Fibroblast of gingiva (primary cell): ENCODE measurements at regions not wholly inside any gene's neighbourhood (a gene's known extent, or its start where the extent isn't known, plus 50 kb on each side); places are given as distances from the start of the nearest gene placed in this dataset.
"Not testable (repeated sequence)": the region's sequence is repeated elsewhere in the genome, so short reads cannot be mapped to it uniquely, and the experiment has no call there.

ENCODE experiments used
- DNase-seq: peaks from one replicate; pipeline ENCODE4 v3.0.0-alpha.2; 2011; ENCODE audit warnings: low read depth

GRCh38 chr11:29623144-29623722 lies 393.6 kb downstream of the KCNA4 start:
- no peak for DNase-seq

GRCh38 chr11:29616611-29617010 lies 400.2 kb downstream of the KCNA4 start:
- DNase-seq = no peak

GRCh38 chr11:29612423-29612822 lies 404.4 kb downstream of the KCNA4 start:
- DNase-seq = no peak

- no peak for DNase-seq
Observed at GRCh38 chr11:29606330-29607031, 410.3 kb downstream of the KCNA4 start.

GRCh38 chr11:29600151-29600575 lies 416.7 kb downstream of the KCNA4 start:
- DNase-seq = not testable (repeated sequence)

- DNase-seq = no peak
Observed at GRCh38 chr11:29584342-29584741, 432.5 kb downstream of the KCNA4 start.

- no peak for DNase-seq
Observed at GRCh38 chr11:29578806-29579205, 438.0 kb downstream of the KCNA4 start.

- no peak for DNase-seq
Observed at GRCh38 chr11:29564486-29564885, 452.3 kb downstream of the KCNA4 start.

- no peak for DNase-seq
Observed at GRCh38 chr11:29562183-29562582, 454.6 kb downstream of the KCNA4 start.

- DNase-seq = no peak
Observed at GRCh38 chr11:29553990-29554389, 462.8 kb downstream of the KCNA4 start.

- no peak for DNase-seq
Observed at GRCh38 chr11:29538339-29539036, 478.3 kb downstream of the KCNA4 start.

GRCh38 chr11:29534836-29535235 lies 482.0 kb downstream of the KCNA4 start:
- DNase-seq = no peak

GRCh38 chr11:29530961-29531360 lies 485.9 kb downstream of the KCNA4 start:
- DNase-seq = no peak

- no peak for DNase-seq
Observed at GRCh38 chr11:29527391-29527936, 489.4 kb downstream of the KCNA4 start.

GRCh38 chr11:29518389-29519174 lies 498.2 kb downstream of the KCNA4 start:
- DNase-seq = no peak

GRCh38 chr11:29511394-29511793 lies 505.4 kb downstream of the KCNA4 start:
- DNase-seq = no peak

- DNase-seq = no peak
Observed at GRCh38 chr11:29507376-29507775, 509.5 kb downstream of the KCNA4 start.

- DNase-seq = no peak
Observed at GRCh38 chr11:29495676-29496075, 521.2 kb downstream of the KCNA4 start.

GRCh38 chr11:29490938-29491337 lies 525.9 kb downstream of the KCNA4 start:
- no peak for DNase-seq

- no peak for DNase-seq
Observed at GRCh38 chr11:29486301-29486700, 530.5 kb downstream of the KCNA4 start.

- DNase-seq = no peak
Observed at GRCh38 chr11:29485641-29486040, 531.2 kb downstream of the KCNA4 start.

GRCh38 chr11:29484548-29484947 lies 532.3 kb downstream of the KCNA4 start:
- DNase-seq = no peak
